KMS-11 (cell line): ENCODE measurements at regions not wholly inside any gene's neighbourhood (a gene's known extent, or its start where the extent isn't known, plus 50 kb on each side); places are given as distances from the start of the nearest gene placed in this dataset.

ENCODE experiments used
- H2AFZ ChIP-seq: fragments of 200-600 bp; sonication (generic); 2 replicates; pipeline ENCODE4 v1.6.1; 2016; ENCODE audit warnings: antibody characterized with exemption, mixed run types, low read depth
- H3K27ac ChIP-seq: fragments of 200-600 bp; sonication (generic); 2 replicates; pipeline ENCODE4 v1.6.1; 2016; ENCODE audit warnings: mild to moderate bottlenecking, mixed run types
- H3K27me3 ChIP-seq: fragments of 200-600 bp; sonication (generic); 2 replicates; pipeline ENCODE4 v1.6.1; 2017; ENCODE audit warnings: mild to moderate bottlenecking, low read depth, mixed run types, moderate library complexity; ENCODE audit not compliant: insufficient read depth
- H3K36me3 ChIP-seq: fragments of 200-600 bp; sonication (generic); 2 replicates; pipeline ENCODE4 v1.6.1; 2017; ENCODE audit warnings: mild to moderate bottlenecking, mixed run types; ENCODE audit not compliant: insufficient read depth
- H3K4me1 ChIP-seq: fragments of 200-600 bp; sonication (generic); 2 replicates; pipeline ENCODE4 v1.6.1; 2016; ENCODE audit warnings: mild to moderate bottlenecking, low read depth, mixed run types; ENCODE audit not compliant: poor library complexity, severe bottlenecking
- H3K4me2 ChIP-seq: fragments of 200-600 bp; sonication (generic); 2 replicates; pipeline ENCODE4 v1.7.0; 2016; ENCODE audit warnings: mild to moderate bottlenecking, mixed run types
- H3K4me3 ChIP-seq: fragments of 200-600 bp; sonication (generic); IDR thresholded peaks from 2 replicates; pipeline ENCODE4 v1.6.1; 2017; ENCODE audit warnings: low read depth, low read length, mixed read lengths; ENCODE audit not compliant: insufficient read depth
- H3K79me2 ChIP-seq: fragments of 200-600 bp; sonication (generic); 2 replicates; pipeline ENCODE4 v1.6.1; 2016; ENCODE audit warnings: low read depth, mixed run types; ENCODE audit not compliant: insufficient read depth
- H3K9ac ChIP-seq: fragments of 200-600 bp; sonication (generic); 2 replicates; pipeline ENCODE4 v1.6.1; 2016; ENCODE audit warnings: mild to moderate bottlenecking, mixed run types
- H4K20me1 ChIP-seq: fragments of 200-600 bp; sonication (generic); 2 replicates; pipeline ENCODE4 v1.6.1; 2016; ENCODE audit warnings: mild to moderate bottlenecking, mixed run types; ENCODE audit not compliant: insufficient read depth
- TF ChIP-seq, protein P1 (sequence below): fragments of 200-600 bp; sonication (generic); conservative IDR thresholded peaks from 2 replicates; pipeline ENCODE4 v1.6.1; 2017; ENCODE audit warnings: low read depth, mild to moderate bottlenecking, antibody characterized with exemption, low read length, moderate library complexity, mixed read lengths

- no peaks in the 10 kb centered on the region for H3K79me2 ChIP-seq
- H3K4me3 ChIP-seq = no peak overlapping the region
- no peak overlapping the region for H2AFZ ChIP-seq
- no peak overlapping the region for H3K27ac ChIP-seq
- no peaks in the 10 kb centered on the region for H4K20me1 ChIP-seq
- H3K36me3 ChIP-seq = no peaks in the 10 kb centered on the region
- no peak overlapping the region for H3K9ac ChIP-seq
- TF ChIP-seq, protein P1, sequence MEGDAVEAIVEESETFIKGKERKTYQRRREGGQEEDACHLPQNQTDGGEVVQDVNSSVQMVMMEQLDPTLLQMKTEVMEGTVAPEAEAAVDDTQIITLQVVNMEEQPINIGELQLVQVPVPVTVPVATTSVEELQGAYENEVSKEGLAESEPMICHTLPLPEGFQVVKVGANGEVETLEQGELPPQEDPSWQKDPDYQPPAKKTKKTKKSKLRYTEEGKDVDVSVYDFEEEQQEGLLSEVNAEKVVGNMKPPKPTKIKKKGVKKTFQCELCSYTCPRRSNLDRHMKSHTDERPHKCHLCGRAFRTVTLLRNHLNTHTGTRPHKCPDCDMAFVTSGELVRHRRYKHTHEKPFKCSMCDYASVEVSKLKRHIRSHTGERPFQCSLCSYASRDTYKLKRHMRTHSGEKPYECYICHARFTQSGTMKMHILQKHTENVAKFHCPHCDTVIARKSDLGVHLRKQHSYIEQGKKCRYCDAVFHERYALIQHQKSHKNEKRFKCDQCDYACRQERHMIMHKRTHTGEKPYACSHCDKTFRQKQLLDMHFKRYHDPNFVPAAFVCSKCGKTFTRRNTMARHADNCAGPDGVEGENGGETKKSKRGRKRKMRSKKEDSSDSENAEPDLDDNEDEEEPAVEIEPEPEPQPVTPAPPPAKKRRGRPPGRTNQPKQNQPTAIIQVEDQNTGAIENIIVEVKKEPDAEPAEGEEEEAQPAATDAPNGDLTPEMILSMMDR = no peak
- no peak overlapping the region for H3K4me2 ChIP-seq
- H3K4me1 ChIP-seq = no peaks in the 10 kb centered on the region
- no peaks in the 10 kb centered on the region for H3K27me3 ChIP-seq
Observed at GRCh38 chr13:44739539-44739938, 163.4 kb upstream of the TSC22D1 start.

DNA sequence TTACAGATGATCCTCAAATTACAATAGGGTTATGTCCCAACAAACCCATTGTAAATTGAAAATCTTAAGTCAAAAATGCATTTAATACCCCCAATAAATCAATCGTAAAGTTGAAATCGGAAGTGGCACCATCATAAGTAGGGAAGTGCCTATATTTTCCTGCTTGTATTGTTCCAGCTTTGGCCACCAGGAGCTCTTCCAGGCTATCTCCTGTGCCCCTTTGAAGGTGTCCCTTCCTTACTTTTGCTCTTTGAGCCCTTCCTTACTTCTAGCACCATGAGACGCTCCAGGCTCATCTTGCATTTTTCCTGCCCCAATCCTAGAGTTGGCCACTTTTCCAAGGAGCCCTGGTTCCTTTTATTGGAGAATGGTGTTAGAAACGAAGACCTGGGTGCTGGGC is 163.0 kb upstream of the TSC22D1 start:
- Histone ChIP-seq H4K20me1 (no peaks in the 10 kb centered on the region), H3K4me2 (no peak overlapping the region)
- TF ChIP-seq, protein P1 = no peak

GRCh38 chr13:44738463-44738862 is 162.3 kb upstream of the TSC22D1 start:
- no peak overlapping the region for H3K9ac ChIP-seq
- H2AFZ ChIP-seq = no peak overlapping the region
- H3K4me3 ChIP-seq = no peak overlapping the region
- no peaks in the 10 kb centered on the region for H3K79me2 ChIP-seq
- no peaks in the 10 kb centered on the region for H4K20me1 ChIP-seq
- H3K27ac ChIP-seq = no peak overlapping the region
- H3K27me3 ChIP-seq = no peaks in the 10 kb centered on the region
- H3K36me3 ChIP-seq = no peaks in the 10 kb centered on the region
- H3K4me1 ChIP-seq = no peaks in the 10 kb centered on the region
- H3K4me2 ChIP-seq = no peak overlapping the region
- TF ChIP-seq, protein P1 = no peak

More for the DNA sequence above, 163.0 kb upstream of the TSC22D1 start:
- H3K27me3 ChIP-seq = no peaks in the 10 kb centered on the region
- no peak overlapping the region for H3K27ac ChIP-seq
- H3K36me3 ChIP-seq = no peaks in the 10 kb centered on the region
- H3K9ac ChIP-seq = no peak overlapping the region
- H3K4me1 ChIP-seq = no peaks in the 10 kb centered on the region
- no peaks in the 10 kb centered on the region for H3K79me2 ChIP-seq
- no peak overlapping the region for H3K4me3 ChIP-seq
- no peak overlapping the region for H2AFZ ChIP-seq

- Histone ChIP-seq H3K79me2 (no peaks in the 10 kb centered on the region), H2AFZ (no peak overlapping the region), H3K4me1 (no peaks in the 10 kb centered on the region), H3K36me3 (no peaks in the 10 kb centered on the region), H3K4me2 (no peak overlapping the region), H4K20me1 (no peaks in the 10 kb centered on the region), H3K9ac (no peak overlapping the region), H3K27me3 (no peaks in the 10 kb centered on the region), H3K27ac (no peak overlapping the region), H3K4me3 (no peak overlapping the region)
- TF ChIP-seq, protein P1 = no peak
Observed at GRCh38 chr13:44735806-44736205, 159.7 kb upstream of the TSC22D1 start.
